ENCODE measurements at regions not wholly inside any gene's neighbourhood (a gene's known extent, or its start where the extent isn't known, plus 50 kb on each side); places are given as distances from the start of the nearest gene placed in this dataset.

GRCh38 chr7:94245500-94245899, 149.2 kb upstream of the COL1A2 start:
- Histone ChIP-seq H3K4me1 (ENCODE audit: control insufficient read depth, insufficient read depth, low read length) (no peaks in the 10 kb centered on the region), H3K9ac (ENCODE audit: low read length in 2 of 2) (no peak overlapping the region), H3K9me3 (ENCODE audit: control insufficient read depth in 2 of 2, low read length in 2 of 2) (no peaks in the 10 kb centered on the region), H3K36me3 (ENCODE audit: control insufficient read depth in 2 of 2, insufficient read depth in 2 of 2, low read length in 2 of 2) (no peaks in the 10 kb centered on the region), H3K27ac (ENCODE audit: low read length) (no peak overlapping the region), H3K27me3 (ENCODE audit: control insufficient read depth in 1 of 2, insufficient read depth in 2 of 2, low read length in 2 of 2) (no peaks in the 10 kb centered on the region), H3K4me3 (ENCODE audit: low read length in 2 of 2) (no peak overlapping the region)

GRCh38 chr7:94247970-94248369, 146.7 kb upstream of the COL1A2 start:
- no peak overlapping the region for H3K4me3 ChIP-seq (ENCODE audit: low read length in 2 of 2)
- H3K9me3 ChIP-seq (ENCODE audit: control insufficient read depth in 2 of 2, low read length in 2 of 2), result no peaks in the 10 kb centered on the region
- H3K9ac ChIP-seq (ENCODE audit: low read length in 2 of 2), result no peak overlapping the region
- no peaks in the 10 kb centered on the region for H3K36me3 ChIP-seq (ENCODE audit: control insufficient read depth in 2 of 2, insufficient read depth in 2 of 2, low read length in 2 of 2)
- no peaks in the 10 kb centered on the region for H3K4me1 ChIP-seq (ENCODE audit: control insufficient read depth, insufficient read depth, low read length)
- H3K27ac ChIP-seq (ENCODE audit: low read length), result no peak overlapping the region
- H3K27me3 ChIP-seq (ENCODE audit: control insufficient read depth in 1 of 2, insufficient read depth in 2 of 2, low read length in 2 of 2), result no peaks in the 10 kb centered on the region

GRCh38 chr7:94249631-94250030, 145.1 kb upstream of the COL1A2 start:
- H3K9ac ChIP-seq (ENCODE audit: low read length in 2 of 2), result no peak overlapping the region
- no peak overlapping the region for H3K27ac ChIP-seq (ENCODE audit: low read length)
- H3K4me1 ChIP-seq (ENCODE audit: control insufficient read depth, insufficient read depth, low read length), result no peaks in the 10 kb centered on the region
- no peak overlapping the region for H3K4me3 ChIP-seq (ENCODE audit: low read length in 2 of 2)
- H3K9me3 ChIP-seq (ENCODE audit: control insufficient read depth in 2 of 2, low read length in 2 of 2), result no peaks in the 10 kb centered on the region
- no peaks in the 10 kb centered on the region for H3K27me3 ChIP-seq (ENCODE audit: control insufficient read depth in 1 of 2, insufficient read depth in 2 of 2, low read length in 2 of 2)
- no peaks in the 10 kb centered on the region for H3K36me3 ChIP-seq (ENCODE audit: control insufficient read depth in 2 of 2, insufficient read depth in 2 of 2, low read length in 2 of 2)

GRCh38 chr7:94250124-94250523, 144.6 kb upstream of the COL1A2 start:
- H3K4me3 ChIP-seq (ENCODE audit: low read length in 2 of 2), result no peak overlapping the region
- H3K27me3 ChIP-seq (ENCODE audit: control insufficient read depth in 1 of 2, insufficient read depth in 2 of 2, low read length in 2 of 2), result no peaks in the 10 kb centered on the region
- H3K9me3 ChIP-seq (ENCODE audit: control insufficient read depth in 2 of 2, low read length in 2 of 2), result no peaks in the 10 kb centered on the region
- no peak overlapping the region for H3K27ac ChIP-seq (ENCODE audit: low read length)
- H3K36me3 ChIP-seq (ENCODE audit: control insufficient read depth in 2 of 2, insufficient read depth in 2 of 2, low read length in 2 of 2), result no peaks in the 10 kb centered on the region
- no peak overlapping the region for H3K9ac ChIP-seq (ENCODE audit: low read length in 2 of 2)
- H3K4me1 ChIP-seq (ENCODE audit: control insufficient read depth, insufficient read depth, low read length), result no peaks in the 10 kb centered on the region

GRCh38 chr7:94250987-94251386, 143.7 kb upstream of the COL1A2 start:
- Histone ChIP-seq H3K4me3 (ENCODE audit: low read length in 2 of 2) (no peak overlapping the region), H3K36me3 (ENCODE audit: control insufficient read depth in 2 of 2, insufficient read depth in 2 of 2, low read length in 2 of 2) (no peaks in the 10 kb centered on the region), H3K27ac (ENCODE audit: low read length) (no peak overlapping the region), H3K9me3 (ENCODE audit: control insufficient read depth in 2 of 2, low read length in 2 of 2) (no peaks in the 10 kb centered on the region), H3K4me1 (ENCODE audit: control insufficient read depth, insufficient read depth, low read length) (no peaks in the 10 kb centered on the region), H3K9ac (ENCODE audit: low read length in 2 of 2) (no peak overlapping the region), H3K27me3 (ENCODE audit: control insufficient read depth in 1 of 2, insufficient read depth in 2 of 2, low read length in 2 of 2) (no peaks in the 10 kb centered on the region)

- Histone ChIP-seq H3K9me3 (ENCODE audit: control insufficient read depth in 2 of 2, low read length in 2 of 2) (no peaks in the 10 kb centered on the region), H3K27me3 (ENCODE audit: control insufficient read depth in 1 of 2, insufficient read depth in 2 of 2, low read length in 2 of 2) (no peaks in the 10 kb centered on the region), H3K9ac (ENCODE audit: low read length in 2 of 2) (no peak overlapping the region), H3K27ac (ENCODE audit: low read length) (no peak overlapping the region), H3K36me3 (ENCODE audit: control insufficient read depth in 2 of 2, insufficient read depth in 2 of 2, low read length in 2 of 2) (no peaks in the 10 kb centered on the region), H3K4me1 (ENCODE audit: control insufficient read depth, insufficient read depth, low read length) (no peaks in the 10 kb centered on the region), H3K4me3 (ENCODE audit: low read length in 2 of 2) (no peak overlapping the region)
These were observed 142.6 kb upstream of the COL1A2 start for GRCh38 chr7:94252124-94252523.

- Histone ChIP-seq H3K9me3 (ENCODE audit: control insufficient read depth in 2 of 2, low read length in 2 of 2) (no peaks in the 10 kb centered on the region), H3K36me3 (ENCODE audit: control insufficient read depth in 2 of 2, insufficient read depth in 2 of 2, low read length in 2 of 2) (no peaks in the 10 kb centered on the region), H3K4me3 (ENCODE audit: low read length in 2 of 2) (no peak overlapping the region), H3K27me3 (ENCODE audit: control insufficient read depth in 1 of 2, insufficient read depth in 2 of 2, low read length in 2 of 2) (no peaks in the 10 kb centered on the region), H3K4me1 (ENCODE audit: control insufficient read depth, insufficient read depth, low read length) (no peaks in the 10 kb centered on the region), H3K27ac (ENCODE audit: low read length) (no peak overlapping the region), H3K9ac (ENCODE audit: low read length in 2 of 2) (no peak overlapping the region)
These were observed 141.7 kb upstream of the COL1A2 start for GRCh38 chr7:94252971-94253370.

- H3K4me3 ChIP-seq (ENCODE audit: low read length in 2 of 2), result no peak overlapping the region
- no peak overlapping the region for H3K9ac ChIP-seq (ENCODE audit: low read length in 2 of 2)
- no peaks in the 10 kb centered on the region for H3K27me3 ChIP-seq (ENCODE audit: control insufficient read depth in 1 of 2, insufficient read depth in 2 of 2, low read length in 2 of 2)
- no peaks in the 10 kb centered on the region for H3K36me3 ChIP-seq (ENCODE audit: control insufficient read depth in 2 of 2, insufficient read depth in 2 of 2, low read length in 2 of 2)
- H3K4me1 ChIP-seq (ENCODE audit: control insufficient read depth, insufficient read depth, low read length), result no peaks in the 10 kb centered on the region
- no peaks in the 10 kb centered on the region for H3K9me3 ChIP-seq (ENCODE audit: control insufficient read depth in 2 of 2, low read length in 2 of 2)
- no peak overlapping the region for H3K27ac ChIP-seq (ENCODE audit: low read length)
These were observed 141.0 kb upstream of the COL1A2 start for GRCh38 chr7:94253686-94254085.

GRCh38 chr7:94258418-94259300, 136.0 kb upstream of the COL1A2 start:
- Histone ChIP-seq H3K9ac (ENCODE audit: low read length in 2 of 2) (no peak overlapping the region), H3K4me3 (ENCODE audit: low read length in 2 of 2) (no peak overlapping the region), H3K4me1 (ENCODE audit: control insufficient read depth, insufficient read depth, low read length) (no peaks in the 10 kb centered on the region), H3K9me3 (ENCODE audit: control insufficient read depth in 2 of 2, low read length in 2 of 2) (no peaks in the 10 kb centered on the region), H3K27me3 (ENCODE audit: control insufficient read depth in 1 of 2, insufficient read depth in 2 of 2, low read length in 2 of 2) (no peaks in the 10 kb centered on the region), H3K27ac (ENCODE audit: low read length) (no peak overlapping the region), H3K36me3 (ENCODE audit: control insufficient read depth in 2 of 2, insufficient read depth in 2 of 2, low read length in 2 of 2) (no peaks in the 10 kb centered on the region)

- Histone ChIP-seq H3K9ac (ENCODE audit: low read length in 2 of 2) (no peak overlapping the region), H3K4me3 (ENCODE audit: low read length in 2 of 2) (no peak overlapping the region), H3K27me3 (ENCODE audit: control insufficient read depth in 1 of 2, insufficient read depth in 2 of 2, low read length in 2 of 2) (no peaks in the 10 kb centered on the region), H3K9me3 (ENCODE audit: control insufficient read depth in 2 of 2, low read length in 2 of 2) (no peaks in the 10 kb centered on the region), H3K27ac (ENCODE audit: low read length) (no peak overlapping the region), H3K4me1 (ENCODE audit: control insufficient read depth, insufficient read depth, low read length) (no peaks in the 10 kb centered on the region), H3K36me3 (ENCODE audit: control insufficient read depth in 2 of 2, insufficient read depth in 2 of 2, low read length in 2 of 2) (no peaks in the 10 kb centered on the region)
These were observed 133.6 kb upstream of the COL1A2 start for GRCh38 chr7:94261067-94261466.

GRCh38 chr7:94264756-94265155, 129.9 kb upstream of the COL1A2 start:
- no peak overlapping the region for H3K27ac ChIP-seq (ENCODE audit: low read length)
- no peaks in the 10 kb centered on the region for H3K27me3 ChIP-seq (ENCODE audit: control insufficient read depth in 1 of 2, insufficient read depth in 2 of 2, low read length in 2 of 2)
- no peak overlapping the region for H3K9ac ChIP-seq (ENCODE audit: low read length in 2 of 2)

More at GRCh38 chr7:94264756-94265155, 129.9 kb upstream of the COL1A2 start:
- no peaks in the 10 kb centered on the region for H3K4me1 ChIP-seq (ENCODE audit: control insufficient read depth, insufficient read depth, low read length)
- H3K9me3 ChIP-seq (ENCODE audit: control insufficient read depth in 2 of 2, low read length in 2 of 2), result no peaks in the 10 kb centered on the region
- no peaks in the 10 kb centered on the region for H3K36me3 ChIP-seq (ENCODE audit: control insufficient read depth in 2 of 2, insufficient read depth in 2 of 2, low read length in 2 of 2)
- no peak overlapping the region for H3K4me3 ChIP-seq (ENCODE audit: low read length in 2 of 2)

All from stomach smooth muscle (tissue), 2 donors.